ENCODE measurements at regions not wholly inside any gene's neighbourhood (a gene's known extent, or its start where the extent isn't known, plus 50 kb on each side); places are given as distances from the start of the nearest gene placed in this dataset.
"Not testable (repeated sequence)": the region's sequence is repeated elsewhere in the genome, so short reads cannot be mapped to it uniquely, and the experiment has no call there.

- DNase-seq = no peak
These were observed 471.1 kb downstream of the VGLL3 start for GRCh38 chr3:86519819-86520218.

GRCh38 chr3:86481636-86482035, 509.3 kb downstream of the VGLL3 start:
- no peak for DNase-seq

GRCh38 chr3:86481031-86481430, 509.9 kb downstream of the VGLL3 start:
- DNase-seq = no peak

GRCh38 chr3:86464180-86464579, 526.8 kb downstream of the VGLL3 start:
- no peak for DNase-seq

GRCh38 chr3:86451749-86452148, 539.2 kb downstream of the VGLL3 start:
- no peak for DNase-seq

GRCh38 chr3:86438544-86438943, 552.4 kb downstream of the VGLL3 start:
- peak; percentile 90 for DNase-seq

- no peak for DNase-seq
These were observed 563.6 kb downstream of the VGLL3 start for GRCh38 chr3:86427343-86427742.

- DNase-seq = no peak
These were observed 569.8 kb downstream of the VGLL3 start for GRCh38 chr3:86420990-86421739.

GRCh38 chr3:86418861-86419260, 572.1 kb downstream of the VGLL3 start:
- DNase-seq = no peak

GRCh38 chr3:86416334-86416733, 574.6 kb downstream of the VGLL3 start:
- DNase-seq = no peak

- DNase-seq = no peak
These were observed 577.3 kb downstream of the VGLL3 start for GRCh38 chr3:86413645-86414044.

- peak; percentile 22 for DNase-seq
These were observed 580.4 kb downstream of the VGLL3 start for GRCh38 chr3:86410587-86410986.

- DNase-seq = not testable (repeated sequence)
These were observed 601.2 kb downstream of the VGLL3 start for GRCh38 chr3:86389759-86390158.

- DNase-seq = peak; percentile 1
These were observed 602.1 kb downstream of the VGLL3 start for GRCh38 chr3:86388820-86389219.

- no peak for DNase-seq
These were observed 608.4 kb downstream of the VGLL3 start for GRCh38 chr3:86382556-86382955.

- peak; percentile 8 for DNase-seq
These were observed 609.7 kb downstream of the VGLL3 start for GRCh38 chr3:86381247-86381646.

GRCh38 chr3:86379280-86379679, 611.7 kb downstream of the VGLL3 start:
- DNase-seq = no peak

GRCh38 chr3:86378829-86379228, 612.1 kb downstream of the VGLL3 start:
- DNase-seq = no peak

GRCh38 chr3:86335566-86335965, 655.4 kb downstream of the VGLL3 start:
- not testable (repeated sequence) for DNase-seq

- DNase-seq = no peak
These were observed 657.3 kb downstream of the VGLL3 start for GRCh38 chr3:86333636-86334035.

GRCh38 chr3:86303935-86304334, 687.0 kb downstream of the VGLL3 start:
- no peak for DNase-seq

- DNase-seq = no peak
These were observed 708.7 kb downstream of the VGLL3 start for GRCh38 chr3:86282106-86282787.

GRCh38 chr3:86269364-86270155, 721.4 kb downstream of the VGLL3 start:
- DNase-seq = no peak
